Neural progenitor cell (in vitro differentiated cells): ENCODE measurements at regions not wholly inside any gene's neighbourhood (a gene's known extent, or its start where the extent isn't known, plus 50 kb on each side); places are given as distances from the start of the nearest gene placed in this dataset.

ENCODE experiments used
- DNase-seq: peaks from one replicate; pipeline ENCODE4 v3.0.0-alpha.2; 2016; ENCODE audit warnings: low spot score
- H2AFZ ChIP-seq: fragments of 200-600 bp; sonication (generic); replicated peaks from 2 replicates; pipeline ENCODE4 v1.6.1; 2016; ENCODE audit warnings: antibody characterized with exemption
- H3F3A ChIP-seq: fragments of 200-600 bp; sonication (generic); 2 replicates; pipeline ENCODE4 v1.6.1; 2016; ENCODE audit warnings: antibody characterized with exemption, low read depth
- H3K27ac ChIP-seq: fragments of 200-600 bp; sonication (generic); 2 replicates; pipeline ENCODE4 v1.5.1; 2016; ENCODE audit warnings: mild to moderate bottlenecking
- H3K27me3 ChIP-seq: fragments of 200-600 bp; sonication (generic); 2 replicates; pipeline ENCODE4 v1.6.1; 2016; ENCODE audit warnings: mild to moderate bottlenecking, moderate library complexity
- H3K36me3 ChIP-seq: fragments of 200-600 bp; sonication (generic); 2 replicates; pipeline ENCODE4 v1.5.1; 2016
- H3K4me1 ChIP-seq: fragments of 200-600 bp; sonication (generic); 2 replicates; pipeline ENCODE4 v1.6.1; 2016; ENCODE audit warnings: mixed run types
- H3K4me2 ChIP-seq: fragments of 200-600 bp; sonication (generic); 2 replicates; pipeline ENCODE4 v1.6.1; 2016
- H3K4me3 ChIP-seq: fragments of 200-600 bp; sonication (generic); 2 replicates; pipeline ENCODE4 v1.5.1; 2016
- H3K79me2 ChIP-seq: fragments of 200-600 bp; sonication (generic); 2 replicates; pipeline ENCODE4 v1.6.1; 2016; ENCODE audit warnings: low read depth
- H3K9ac ChIP-seq: fragments of 200-600 bp; sonication (generic); 2 replicates; pipeline ENCODE4 v1.6.1; 2016
- H3K9me3 ChIP-seq: fragments of 200-600 bp; sonication (generic); 2 replicates; pipeline ENCODE4 v1.5.1; 2016; ENCODE audit warnings: low read depth
- H4K20me1 ChIP-seq: fragments of 200-600 bp; sonication (generic); 2 replicates; pipeline ENCODE4 v1.6.1; 2016; ENCODE audit warnings: low read depth
- H3K27ac Mint-ChIP-seq: 3 replicates; pipeline ENCODE4 v1.8.0; 2021; ENCODE audit warnings: mixed read lengths
- H3K27me3 Mint-ChIP-seq: 2 replicates; pipeline ENCODE4 v1.8.0; 2022; ENCODE audit warnings: low read depth, mild to moderate bottlenecking, inconsistent platforms, moderate library complexity, mixed read lengths; ENCODE audit not compliant: insufficient read depth
- H3K36me3 Mint-ChIP-seq: 3 replicates; pipeline ENCODE4 v1.8.0; 2021; ENCODE audit warnings: mixed read lengths
- H3K4me1 Mint-ChIP-seq: 3 replicates; pipeline ENCODE4 v1.8.0; 2021; ENCODE audit warnings: mixed read lengths
- H3K4me3 Mint-ChIP-seq: 3 replicates; pipeline ENCODE4 v1.8.0; 2021; ENCODE audit warnings: mild to moderate bottlenecking, moderate library complexity, mixed read lengths
- H3K9me3 Mint-ChIP-seq: 3 replicates; pipeline ENCODE4 v1.8.0; 2020; ENCODE audit warnings: mixed read lengths
- EZH2 ChIP-seq: fragments of 200-600 bp; sonication (generic); IDR thresholded peaks from 2 replicates; pipeline ENCODE4 v1.6.1; 2017; ENCODE audit warnings: antibody characterized with exemption, mild to moderate bottlenecking, moderate library complexity
- EZH2phosphoT487 ChIP-seq: fragments of 200-600 bp; sonication (generic); IDR thresholded peaks from 2 replicates; pipeline ENCODE4 v1.6.1; 2017; ENCODE audit warnings: antibody characterized with exemption
- TF ChIP-seq, protein P1 (sequence below): fragments of 200-600 bp; sonication (generic); IDR thresholded peaks from 2 replicates; pipeline ENCODE4 v1.5.1; 2017; ENCODE audit warnings: antibody characterized with exemption, mild to moderate bottlenecking

DNA sequence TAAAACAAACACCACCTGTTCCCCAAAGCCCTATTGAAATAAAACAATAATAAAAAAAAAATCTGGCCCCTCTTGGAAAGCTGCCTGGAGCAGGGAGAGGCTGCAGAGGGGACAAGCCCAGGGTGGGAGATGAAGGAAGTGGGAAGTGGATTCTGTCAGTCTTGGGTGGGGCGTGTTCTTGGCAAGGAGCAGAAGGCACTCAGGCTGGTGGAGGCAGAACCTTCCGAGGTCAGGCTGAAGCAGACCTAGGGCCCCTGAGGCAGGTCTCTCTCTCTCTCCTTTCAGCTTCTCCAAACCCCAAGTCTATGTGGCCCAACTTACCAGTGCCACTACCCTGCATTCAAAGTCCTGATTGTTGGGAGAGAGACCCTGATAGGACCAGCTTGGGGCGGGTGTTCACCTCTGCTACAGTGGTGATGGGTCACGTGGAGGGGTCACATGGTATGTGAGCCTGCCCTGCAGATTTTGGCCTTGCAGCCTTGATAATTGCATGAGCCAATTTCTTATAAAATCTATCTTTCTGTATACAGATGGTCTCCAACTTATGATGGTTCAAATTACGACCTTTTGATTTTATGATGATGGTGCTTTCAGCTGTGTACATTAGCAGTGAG, 145.4 kb upstream of the C1orf174 start:
- no peak overlapping the region for H3K4me3 Mint-ChIP-seq
- no peaks in the 10 kb centered on the region for H3K9me3 Mint-ChIP-seq
- H3K4me1 ChIP-seq, result no peaks in the 10 kb centered on the region
- DNase-seq, result no peak
- H3K4me1 Mint-ChIP-seq, result peaks cover 3% of the 10 kb centered on the region
- H3K4me2 ChIP-seq, result no peak overlapping the region
- H3K27ac Mint-ChIP-seq, result no peak overlapping the region
- TF ChIP-seq EZH2 (no peak), EZH2phosphoT487 (no peak)
- TF ChIP-seq, protein P1, sequence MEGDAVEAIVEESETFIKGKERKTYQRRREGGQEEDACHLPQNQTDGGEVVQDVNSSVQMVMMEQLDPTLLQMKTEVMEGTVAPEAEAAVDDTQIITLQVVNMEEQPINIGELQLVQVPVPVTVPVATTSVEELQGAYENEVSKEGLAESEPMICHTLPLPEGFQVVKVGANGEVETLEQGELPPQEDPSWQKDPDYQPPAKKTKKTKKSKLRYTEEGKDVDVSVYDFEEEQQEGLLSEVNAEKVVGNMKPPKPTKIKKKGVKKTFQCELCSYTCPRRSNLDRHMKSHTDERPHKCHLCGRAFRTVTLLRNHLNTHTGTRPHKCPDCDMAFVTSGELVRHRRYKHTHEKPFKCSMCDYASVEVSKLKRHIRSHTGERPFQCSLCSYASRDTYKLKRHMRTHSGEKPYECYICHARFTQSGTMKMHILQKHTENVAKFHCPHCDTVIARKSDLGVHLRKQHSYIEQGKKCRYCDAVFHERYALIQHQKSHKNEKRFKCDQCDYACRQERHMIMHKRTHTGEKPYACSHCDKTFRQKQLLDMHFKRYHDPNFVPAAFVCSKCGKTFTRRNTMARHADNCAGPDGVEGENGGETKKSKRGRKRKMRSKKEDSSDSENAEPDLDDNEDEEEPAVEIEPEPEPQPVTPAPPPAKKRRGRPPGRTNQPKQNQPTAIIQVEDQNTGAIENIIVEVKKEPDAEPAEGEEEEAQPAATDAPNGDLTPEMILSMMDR, result no peak
- H3K36me3 ChIP-seq, result no peaks in the 10 kb centered on the region
- no peaks in the 10 kb centered on the region for H3K36me3 Mint-ChIP-seq
- H3K9ac ChIP-seq, result no peak overlapping the region
- H3K79me2 ChIP-seq, result no peaks in the 10 kb centered on the region
- no peak overlapping the region for H3K4me3 ChIP-seq
- no peaks in the 10 kb centered on the region for H3K27me3 ChIP-seq
- H2AFZ ChIP-seq, result no peak overlapping the region
- H4K20me1 ChIP-seq, result no peaks in the 10 kb centered on the region
- no peaks in the 10 kb centered on the region for H3F3A ChIP-seq
- H3K27ac ChIP-seq, result no peak overlapping the region
- H3K27me3 Mint-ChIP-seq, result peaks cover 4% of the 10 kb centered on the region
- H3K9me3 ChIP-seq, result no peaks in the 10 kb centered on the region

DNA sequence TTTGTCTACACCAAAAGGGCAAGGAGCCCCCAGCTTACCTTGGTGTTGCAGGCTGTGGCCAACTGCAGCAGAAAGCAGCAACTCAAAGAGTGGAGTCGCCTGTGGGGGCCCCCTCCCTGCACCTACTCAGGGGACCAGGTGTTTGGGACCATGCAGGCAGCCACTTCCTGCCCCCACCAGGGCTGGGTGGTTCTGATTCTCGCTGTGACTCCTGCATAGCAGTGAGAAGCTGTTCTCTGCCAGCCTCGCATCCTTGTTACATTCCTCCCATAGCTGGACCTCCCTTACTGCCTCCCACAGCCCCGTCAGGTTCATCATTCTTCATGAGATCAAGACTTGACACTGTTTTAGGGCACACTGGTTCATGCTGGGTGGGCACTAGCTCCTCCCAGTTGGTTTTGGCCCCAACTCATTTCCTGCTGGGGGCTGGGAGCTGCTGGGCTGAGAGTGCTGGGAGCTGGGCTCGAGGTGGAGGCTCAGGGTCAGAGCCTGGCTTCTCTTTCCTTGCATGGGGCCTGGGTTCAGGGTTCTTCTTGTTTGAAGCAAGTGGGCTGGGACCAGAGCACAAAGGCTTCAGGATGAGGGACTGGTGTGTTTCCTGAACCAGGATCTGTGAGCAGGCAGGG, 146.9 kb upstream of the C1orf174 start:
- Histone ChIP-seq H3K4me2 (no peak overlapping the region), H3K9me3 (no peaks in the 10 kb centered on the region), H3K79me2 (no peaks in the 10 kb centered on the region), H3K27me3 (no peaks in the 10 kb centered on the region), H3K4me1 (no peaks in the 10 kb centered on the region), H4K20me1 (no peaks in the 10 kb centered on the region), H2AFZ (no peak overlapping the region), H3F3A (no peaks in the 10 kb centered on the region), H3K4me3 (no peak overlapping the region), H3K9ac (no peak overlapping the region), H3K27ac (no peak overlapping the region), H3K36me3 (no peaks in the 10 kb centered on the region)
- DNase-seq, result no peak
- Mint-ChIP-seq H3K9me3 (no peaks in the 10 kb centered on the region), H3K27me3 (peaks cover 4% of the 10 kb centered on the region), H3K27ac (no peak overlapping the region), H3K4me3 (no peak overlapping the region), H3K4me1 (peaks cover 3% of the 10 kb centered on the region), H3K36me3 (no peaks in the 10 kb centered on the region)
- TF ChIP-seq, protein P1, result no peak
- no peak for TF ChIP-seq EZH2phosphoT487
- no peak for TF ChIP-seq EZH2

DNA sequence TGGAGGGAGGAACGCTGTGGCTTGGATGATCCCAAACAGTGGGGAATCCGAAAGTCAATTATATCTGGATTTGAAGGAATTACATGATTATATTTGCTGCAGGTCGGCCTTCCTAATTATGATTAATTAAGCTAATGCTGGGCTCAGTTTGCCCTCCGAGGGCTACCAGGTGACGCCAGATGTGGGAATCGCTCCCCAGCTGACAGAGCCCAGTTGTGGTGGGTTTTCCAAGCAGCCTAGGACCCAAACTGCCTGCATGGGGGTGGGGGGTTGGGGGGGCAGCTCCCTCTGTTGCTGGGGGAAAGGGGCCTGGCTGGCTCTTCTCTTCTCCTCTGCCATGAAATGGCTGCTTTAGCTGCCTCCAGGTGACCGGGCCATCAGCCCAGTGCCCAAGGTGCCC, 147.6 kb upstream of the C1orf174 start:
- no peaks in the 10 kb centered on the region for H3K9me3 Mint-ChIP-seq
- no peak overlapping the region for H2AFZ ChIP-seq
- no peaks in the 10 kb centered on the region for H3K36me3 Mint-ChIP-seq

More for the DNA sequence above, 147.6 kb upstream of the C1orf174 start:
- no peaks in the 10 kb centered on the region for H3F3A ChIP-seq
- H3K4me1 ChIP-seq, result no peaks in the 10 kb centered on the region
- no peak for DNase-seq
- TF ChIP-seq, protein P1, result no peak
- no peak for TF ChIP-seq EZH2phosphoT487
- TF ChIP-seq EZH2, result no peak
- H3K4me3 ChIP-seq, result no peak overlapping the region
- H4K20me1 ChIP-seq, result no peaks in the 10 kb centered on the region
- Mint-ChIP-seq H3K27me3 (peaks cover 6% of the 10 kb centered on the region), H3K4me3 (no peak overlapping the region), H3K27ac (no peak overlapping the region), H3K4me1 (peaks cover 3% of the 10 kb centered on the region)
- H3K4me2 ChIP-seq, result no peak overlapping the region
- H3K79me2 ChIP-seq, result no peaks in the 10 kb centered on the region
- no peaks in the 10 kb centered on the region for H3K9me3 ChIP-seq
- H3K27ac ChIP-seq, result no peak overlapping the region
- no peaks in the 10 kb centered on the region for H3K36me3 ChIP-seq
- no peaks in the 10 kb centered on the region for H3K27me3 ChIP-seq
- no peak overlapping the region for H3K9ac ChIP-seq
